GM19397 (cell line): ENCODE measurements at regions not wholly inside any gene's neighbourhood (a gene's known extent, or its start where the extent isn't known, plus 50 kb on each side); places are given as distances from the start of the nearest gene placed in this dataset.
"Not testable (repeated sequence)": the region's sequence is repeated elsewhere in the genome, so short reads cannot be mapped to it uniquely, and the experiment has no call there.

ENCODE experiments used
- ATAC-seq: cut with Tn5 transposase; IDR thresholded peaks from one replicate; pipeline ENCODE4 v1.9.1; 2021; ENCODE audit warnings: mild to moderate bottlenecking, moderate library complexity; ENCODE audit not compliant: unreplicated experiment

GRCh38 chr2:226540204-226540994 lies 259.2 kb downstream of the IRS1 start:
- no peak for ATAC-seq

GRCh38 chr2:226536410-226536809 lies 263.2 kb downstream of the IRS1 start:
- ATAC-seq = no peak

GRCh38 chr2:226532976-226533375 lies 266.6 kb downstream of the IRS1 start:
- ATAC-seq = not testable (repeated sequence)

- ATAC-seq = no peak
These were observed 268.4 kb downstream of the IRS1 start for GRCh38 chr2:226531061-226531810.

GRCh38 chr2:226529556-226529955 lies 270.1 kb downstream of the IRS1 start:
- ATAC-seq = no peak

GRCh38 chr2:226526716-226527115 lies 272.9 kb downstream of the IRS1 start:
- ATAC-seq = no peak

GRCh38 chr2:226524381-226524843 lies 275.2 kb downstream of the IRS1 start:
- ATAC-seq = no peak

GRCh38 chr2:226520723-226521122 lies 278.9 kb downstream of the IRS1 start:
- no peak for ATAC-seq

GRCh38 chr2:226515344-226516055 lies 284.1 kb downstream of the IRS1 start:
- no peak for ATAC-seq

GRCh38 chr2:226514895-226515294 lies 284.7 kb downstream of the IRS1 start:
- ATAC-seq = no peak

GRCh38 chr2:226511311-226511710 lies 288.3 kb downstream of the IRS1 start:
- ATAC-seq = no peak

- no peak for ATAC-seq
These were observed 290.9 kb downstream of the IRS1 start for GRCh38 chr2:226508683-226509082.

GRCh38 chr2:226508005-226508404 lies 291.6 kb downstream of the IRS1 start:
- ATAC-seq = no peak

- no peak for ATAC-seq
These were observed 302.3 kb downstream of the IRS1 start for GRCh38 chr2:226497146-226497909.

- ATAC-seq = no peak
These were observed 303.4 kb downstream of the IRS1 start for GRCh38 chr2:226496273-226496550.

GRCh38 chr2:226495466-226496272 lies 304.0 kb downstream of the IRS1 start:
- no peak for ATAC-seq

- no peak for ATAC-seq
These were observed 308.5 kb downstream of the IRS1 start for GRCh38 chr2:226491112-226491511.

- ATAC-seq = no peak
These were observed 309.7 kb downstream of the IRS1 start for GRCh38 chr2:226489775-226490541.

- ATAC-seq = no peak
These were observed 311.6 kb downstream of the IRS1 start for GRCh38 chr2:226488034-226488433.
